Heart right ventricle (tissue), 16 donors: ENCODE measurements at regions not wholly inside any gene's neighbourhood (a gene's known extent, or its start where the extent isn't known, plus 50 kb on each side); places are given as distances from the start of the nearest gene placed in this dataset.

Experiments used
- ATAC-seq, 8 donors: fragments of 200-7000 bp; cut with Tn5 transposase; one replicate each; pipeline ENCODE4 v1.9.1; 2020; ENCODE audit warnings: mild to moderate bottlenecking in 8 of 8, moderate library complexity in 8 of 8, moderate number of reproducible peaks in 1 of 8
- DNase-seq, 2 donors: peaks; one replicate each; pipeline ENCODE4 v3.0.0-alpha.2; 2020
- H3K27ac ChIP-seq, 10 donors: fragments of 200-600 bp; sonication (generic) in 2 of 10; one replicate each; pipeline versions ENCODE4 v1.5.0 to v1.8.0; 2020 to 2022; ENCODE audit warnings: mild to moderate bottlenecking in 3 of 10
- H3K27me3 ChIP-seq, 7 donors: fragments of 200-600 bp; one replicate each; pipeline ENCODE4 v1.8.0; 2021 to 2022; ENCODE audit warnings: mild to moderate bottlenecking in 2 of 7
- H3K36me3 ChIP-seq, 9 donors: fragments of 200-600 bp; sonication (generic) in 1 of 9; one replicate each; pipeline versions ENCODE4 v1.5.0 to v1.8.0; 2020 to 2022; ENCODE audit warnings: mild to moderate bottlenecking in 2 of 9
- H3K4me1 ChIP-seq, 9 donors: fragments of 200-600 bp; sonication (generic) in 1 of 9; one replicate each; pipeline versions ENCODE4 v1.5.0 to v1.8.0; 2020 to 2022; ENCODE audit warnings: mild to moderate bottlenecking in 4 of 9
- H3K4me3 ChIP-seq, 10 donors: fragments of 200-600 bp; sonication (generic) in 2 of 10; one replicate each; pipeline versions ENCODE4 v1.5.0 to v1.8.0; 2020 to 2022; ENCODE audit warnings: mild to moderate bottlenecking in 7 of 10, moderate library complexity in 2 of 10
- H3K9me3 ChIP-seq, 11 donors: fragments of 200-600 bp in 10 of 11; sonication (generic) in 2 of 11; one replicate each; pipeline versions ENCODE4 v1.5.0 to v1.8.0; 2013 to 2022; ENCODE audit warnings: mild to moderate bottlenecking in 2 of 11, control low read depth in 1 of 11, moderate library complexity in 1 of 11
- CTCF ChIP-seq, 9 donors: fragments of 200-600 bp; sonication (generic) in 2 of 9; IDR thresholded peaks; one replicate each; pipeline versions ENCODE4 v1.5.0 to v1.8.0; 2021 to 2022; ENCODE audit warnings: antibody characterized with exemption in 9 of 9, mild to moderate bottlenecking in 5 of 9, moderate library complexity in 1 of 9
- WGBS, 2 donors: extraction: QIAGEN DNeasy Blood & Tissue Kit; methylation state at CpG; one replicate each; pipeline ENCODE4 v1.1.7; 2013; ENCODE audit warnings: inconsistent platforms in 1 of 2; 5-methylcytosine and 5-hydroxymethylcytosine counted together
- intact Hi-C, 10 donors: fragments of 100-400 bp; cut with DNase I; formaldehyde crosslinking; loops; one replicate each; pipeline versions ENCODE4 v1.11.1 to v1.14.2; 2022
- donor health status: Arrhythmogenic right ventricular cardiomyopathy.
- donor health status: ischemic (EF 13 %, LVEDD 7.1; RV severe dilation, severe dysfunction).
- donor health status: healthy with polysubstance abuse.
- donor health status: DM: no; HTN: yes; CAD: no.
- donor health status: DM: no; HTN: no; CAD: no.
- donor health status: ischemic (EF 25% LVEDD 6.9; RV normal size, moderate dysfunction).
- donor health status: ischemic (EF 25% LVEDD 5.7; RV mildly dilated, moderate dysfunction).
- donor health status: healthy.
- donor health status: DM: yes; HTN: yes; CAD: no.
- donor health status: Ischemic cardiomyopathy.
- donor health status: ischemic (EF 35%, LVEDD 5.7; RV mildly dilated, moderate dysfunction).
- donor health status: nonischemic (EF 11% LVEDD 7.7; RV severe dilation, severe dysfunction).
- donor health status: DM: yes; HTN: yes; CAD: no.
- donor health status: PGD.
- donor health status: ischemic (EF 29% LVEDD 5.4; RV normal size, mild dysfunction).
- donor health status: nonischemic (EF 23%, LVEDD 6.1; RV moderate dilation, normal function).

GRCh38 chr11:112643416-112643815 lies 317.8 kb upstream of the NCAM1 start:
- no peak overlapping the region for H3K4me3 ChIP-seq
- intact Hi-C loops: loop anchor here in 1 of 10 donors (10.0 kb wide), 1 partner anchor 59 kb away; no protein-coding TSS in a partner anchor
- no peaks in the 10 kb centered on the region for H3K27me3 ChIP-seq
- peaks cover 0 to 66% (median 23%) of the 10 kb centered on the region in 11 donors for H3K9me3 ChIP-seq
- H3K27ac ChIP-seq: no peak overlapping the region
- TF ChIP-seq CTCF (IDR thresholded peaks at IDR 0.05): no peak
- DNase-seq (no peak), ATAC-seq (no peak)
- H3K36me3 ChIP-seq: no peaks in the 10 kb centered on the region
- no peaks in the 10 kb centered on the region for H3K4me1 ChIP-seq

DNA sequence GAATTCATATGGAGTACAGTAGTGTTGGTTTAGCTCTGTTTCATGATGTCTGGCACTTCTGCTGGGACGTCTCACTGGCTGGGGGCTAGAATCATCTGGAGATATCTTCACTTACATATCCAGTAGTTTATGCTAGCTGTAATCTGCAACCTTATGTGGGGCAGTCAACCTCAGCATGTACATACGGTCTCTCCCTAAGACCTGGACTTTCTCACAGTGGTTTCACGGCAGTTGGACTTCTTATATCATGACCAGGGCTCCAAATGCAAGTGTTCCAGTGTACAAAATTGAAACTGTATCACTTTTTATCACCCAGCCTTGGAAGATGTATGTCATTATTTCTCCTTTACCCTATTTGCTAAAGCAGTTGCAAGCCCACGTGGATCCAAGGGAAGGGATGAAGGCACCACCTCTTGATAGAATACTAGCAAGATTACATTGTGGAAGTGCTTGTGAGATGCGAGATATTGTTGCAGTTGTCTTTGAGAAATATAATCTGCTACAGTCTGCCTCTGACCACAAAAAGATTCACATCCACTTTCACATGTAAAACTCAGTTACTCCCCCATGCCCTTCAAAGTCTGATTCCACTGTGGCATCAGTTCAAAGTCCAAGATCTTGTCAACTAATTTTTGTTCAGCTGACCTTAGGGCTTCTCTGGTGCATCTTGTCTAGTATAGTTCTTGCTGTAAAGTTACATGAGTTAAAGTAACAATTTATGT lies 316.6 kb upstream of the NCAM1 start:
- Histone ChIP-seq H3K36me3 (no peaks in the 10 kb centered on the region), H3K4me1 (peaks cover 0 to 1% (median 0%) of the 10 kb centered on the region in 9 donors), H3K27me3 (no peaks in the 10 kb centered on the region), H3K27ac (no peak overlapping the region), H3K9me3 (peaks cover 0 to 54% (median 13%) of the 10 kb centered on the region in 11 donors), H3K4me3 (no peak overlapping the region)
- DNase-seq: no peak
- no peak for TF ChIP-seq CTCF (IDR thresholded peaks at IDR 0.05)
- WGBS, 2 donors: 75 to 80% methylated on average over 5 of the region's 5 CpGs
- ATAC-seq: no peak
- intact Hi-C loops: loop anchor here in 1 of 10 donors (10.0 kb wide), 1 partner anchor 60 kb away; no protein-coding TSS in a partner anchor

- peaks cover 0 to 40% (median 7%) of the 10 kb centered on the region in 9 donors for H3K4me1 ChIP-seq
Observed at GRCh38 chr11:112649856-112650255, 311.4 kb upstream of the NCAM1 start.

DNA sequence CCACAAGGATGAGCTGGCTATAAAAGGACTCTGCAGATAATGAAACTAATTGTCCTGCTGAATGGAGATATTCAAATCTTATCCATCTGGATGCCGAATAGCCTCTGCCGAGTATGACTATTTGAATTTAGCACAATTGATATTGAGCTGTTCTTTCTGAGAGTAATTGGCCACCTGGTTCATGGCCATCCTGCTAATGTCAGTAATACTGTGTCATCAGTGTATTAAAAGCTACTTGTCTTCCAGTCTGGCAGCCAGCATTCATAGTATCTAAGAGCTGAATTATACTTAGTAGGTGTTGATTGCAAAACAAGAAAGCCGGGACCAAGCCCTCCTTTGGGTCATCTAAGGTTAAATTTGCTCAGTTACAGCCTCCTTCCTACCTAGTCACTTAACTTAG lies 310.7 kb upstream of the NCAM1 start:
- TF ChIP-seq CTCF (IDR thresholded peaks at IDR 0.05): no peak
- no peaks in the 10 kb centered on the region for H3K36me3 ChIP-seq
- H3K27me3 ChIP-seq: no peaks in the 10 kb centered on the region
- intact Hi-C loops: loop anchor here in 6 of 10 donors (5.0 to 10.0 kb wide), 9 partner anchors 63 to 634 kb away; partner anchors contain the start of gene NCAM1 (in 2 of the 6)
- DNase-seq (peak in 1 of 2 donors; percentile 44), ATAC-seq (peak; percentile 63 to 92 (median 89))
- H3K4me3 ChIP-seq: no peak overlapping the region
- H3K4me1 ChIP-seq: peaks cover 2 to 47% (median 13%) of the 10 kb centered on the region in 9 donors
- peak overlapping the region in 9 of 10 donors; percentile 19 to 78 (median 59) for H3K27ac ChIP-seq
- 41 to 47% methylated on average over 3 of the region's 3 CpGs for WGBS, 2 donors
- H3K9me3 ChIP-seq: peaks cover 0 to 2% (median 0%) of the 10 kb centered on the region in 11 donors

More at GRCh38 chr11:112649856-112650255, 311.4 kb upstream of the NCAM1 start:
- ATAC-seq (no peak), DNase-seq (no peak)
- Histone ChIP-seq H3K9me3 (peaks cover 0 to 8% (median 0%) of the 10 kb centered on the region in 11 donors), H3K27ac (peak overlapping the region in 6 of 10 donors; percentile 48 to 73 (median 60)), H3K36me3 (no peaks in the 10 kb centered on the region), H3K27me3 (no peaks in the 10 kb centered on the region), H3K4me3 (no peak overlapping the region)
- intact Hi-C loops: loop anchor here in 6 of 10 donors (5.0 to 10.0 kb wide), 10 partner anchors 63 to 635 kb away; partner anchors contain the start of gene NCAM1 (in 2 of the 6)
- WGBS, 2 donors: 66 to 70% methylated on average over 6 of the region's 6 CpGs
- no peak for TF ChIP-seq CTCF (IDR thresholded peaks at IDR 0.05)
